CD4-positive, alpha-beta T cell treated with Interleukin-4 for 1 hour (primary cell): ENCODE measurements at regions not wholly inside any gene's neighbourhood (a gene's known extent, or its start where the extent isn't known, plus 50 kb on each side); places are given as distances from the start of the nearest gene placed in this dataset.
"Not testable (repeated sequence)": the region's sequence is repeated elsewhere in the genome, so short reads cannot be mapped to it uniquely, and the experiment has no call there.

Experiments used
- DNase-seq, 2 donors: peaks; one replicate each; pipeline ENCODE4 v3.0.0-alpha.2; 2020 to 2022

DNA sequence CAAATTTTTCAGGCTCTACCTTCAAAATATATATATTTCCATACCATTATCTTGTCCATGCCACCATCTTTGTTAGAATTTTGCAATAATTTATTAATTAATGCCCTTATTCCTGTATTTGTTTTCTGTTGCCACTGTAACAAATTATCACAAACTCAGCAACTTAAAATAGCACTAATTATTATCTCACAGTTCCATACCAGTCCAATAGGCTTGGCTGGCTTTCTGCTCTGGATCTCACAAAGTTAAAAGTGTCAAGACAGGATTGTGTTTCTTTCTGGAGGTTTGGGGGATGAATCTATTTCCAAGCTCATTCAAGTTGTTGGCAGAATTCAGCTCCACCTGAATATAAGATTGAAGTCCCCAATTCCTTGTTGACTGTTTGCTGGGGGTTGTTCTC lies 58.6 kb upstream of the SLC38A4 start:
- DNase-seq, result no peak

DNA sequence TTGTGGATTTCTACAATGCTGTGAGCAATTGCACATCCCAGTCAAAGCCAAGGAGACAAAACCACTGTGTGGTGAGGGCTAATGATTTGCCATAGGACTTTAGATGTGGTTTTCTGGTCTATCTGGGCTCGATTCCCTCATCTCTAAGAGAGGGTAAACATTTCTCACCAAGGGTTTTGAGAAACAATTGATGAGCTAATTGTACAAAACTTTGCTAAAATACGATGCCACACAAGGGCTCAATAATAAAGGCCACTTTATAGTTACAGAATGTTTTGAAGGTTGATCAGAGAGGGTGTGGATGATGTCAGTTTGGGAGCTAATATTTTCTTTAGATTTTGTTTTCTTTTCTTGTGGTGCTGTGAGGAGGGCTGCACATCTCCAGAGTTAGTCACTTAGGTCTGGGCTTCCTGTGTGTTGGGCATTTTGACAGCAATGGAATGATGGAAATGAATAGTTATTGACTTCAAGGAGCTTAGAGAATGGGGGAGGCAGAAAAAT lies 60.8 kb upstream of the SLC38A4 start:
- DNase-seq, result no peak

DNA sequence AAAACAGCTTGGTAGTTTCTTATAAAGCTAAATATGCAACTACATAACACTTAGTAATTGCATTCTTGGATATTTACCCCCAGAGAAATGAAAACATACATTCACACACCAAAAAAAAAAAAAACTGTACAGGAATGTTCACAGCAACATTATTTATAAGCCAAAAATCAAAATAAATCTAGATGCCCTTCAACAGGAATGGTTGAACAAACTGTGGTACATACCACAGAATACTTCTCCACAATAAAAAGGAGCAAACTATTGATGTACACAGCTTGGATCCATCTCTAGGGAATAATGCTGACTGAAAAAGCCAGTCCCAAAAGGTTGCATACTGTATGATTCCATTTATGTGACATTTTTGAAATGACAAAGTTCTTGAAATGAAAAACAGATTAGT lies 62.1 kb upstream of the SLC38A4 start:
- no peak for DNase-seq

DNA sequence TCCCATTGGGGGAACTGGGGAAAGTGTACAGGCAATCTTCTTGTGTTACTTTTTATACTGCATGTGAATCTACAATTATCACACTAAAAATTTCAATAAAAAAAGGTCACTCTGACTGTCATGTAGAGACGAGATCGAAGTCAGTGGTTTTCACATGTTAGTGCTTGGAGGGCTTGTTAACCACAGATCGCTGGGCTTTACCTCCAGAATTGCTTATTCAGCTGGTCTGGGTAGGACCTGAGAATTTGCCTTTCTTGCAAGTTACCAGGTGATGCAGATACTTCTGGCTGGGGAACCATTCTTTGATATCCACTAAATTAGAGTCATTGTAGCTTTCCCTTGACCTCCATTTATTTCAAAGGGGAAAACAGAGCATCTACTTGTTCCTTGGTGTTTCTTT lies 62.8 kb upstream of the SLC38A4 start:
- DNase-seq, result no peak

DNA sequence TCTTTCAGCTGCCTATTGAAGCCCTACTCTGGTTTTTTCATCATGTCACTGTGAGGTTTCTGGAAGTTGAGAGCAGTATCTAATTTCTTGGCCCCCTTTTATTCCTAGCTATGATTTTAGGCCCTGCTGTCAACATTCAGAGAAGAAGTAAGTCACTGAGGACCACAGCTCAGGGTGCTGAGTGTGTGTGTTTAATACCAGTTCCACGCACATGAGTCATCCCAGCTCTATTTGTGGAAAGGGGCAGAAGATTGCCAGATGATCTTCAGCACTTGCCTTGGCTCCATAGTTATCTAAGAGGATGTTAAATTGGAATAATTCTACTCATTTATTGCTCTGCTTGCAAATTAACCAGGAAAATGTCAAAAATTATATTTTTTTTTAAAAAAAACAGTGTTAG lies 65.5 kb upstream of the SLC38A4 start:
- DNase-seq, result no peak

DNA sequence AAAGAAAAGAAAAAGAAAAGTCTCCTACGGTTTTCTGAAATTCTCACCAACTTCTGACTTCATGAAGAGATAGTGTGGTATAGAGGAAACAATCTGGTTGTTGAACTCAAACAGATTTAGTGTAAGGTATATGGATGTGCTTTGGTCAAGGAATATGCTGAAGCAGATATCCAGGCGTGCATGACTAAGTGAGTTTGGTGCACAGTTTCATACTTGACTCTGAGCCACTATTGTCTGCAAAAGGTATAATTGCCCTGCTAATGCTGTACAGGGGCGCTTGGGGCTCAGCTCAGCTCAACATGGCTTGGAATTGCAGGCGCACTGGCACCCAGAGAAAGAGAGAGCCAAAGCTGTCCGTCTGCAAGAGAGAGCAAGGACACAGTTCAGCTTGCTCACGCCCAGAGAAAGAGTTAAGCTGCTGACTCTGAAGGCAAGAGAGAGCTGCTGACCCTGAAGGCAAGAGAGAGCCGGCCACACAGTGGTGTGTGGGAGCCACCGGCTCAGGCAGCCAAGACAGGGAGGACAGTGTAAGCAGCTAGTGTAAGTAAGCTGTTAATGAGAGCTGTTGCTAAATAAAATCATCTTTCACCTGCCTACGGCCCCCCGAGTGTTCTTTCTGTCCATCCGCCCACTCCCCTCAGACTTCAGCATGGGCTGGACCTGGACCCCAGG lies 66.4 kb upstream of the SLC38A4 start:
- DNase-seq, result no peak

DNA sequence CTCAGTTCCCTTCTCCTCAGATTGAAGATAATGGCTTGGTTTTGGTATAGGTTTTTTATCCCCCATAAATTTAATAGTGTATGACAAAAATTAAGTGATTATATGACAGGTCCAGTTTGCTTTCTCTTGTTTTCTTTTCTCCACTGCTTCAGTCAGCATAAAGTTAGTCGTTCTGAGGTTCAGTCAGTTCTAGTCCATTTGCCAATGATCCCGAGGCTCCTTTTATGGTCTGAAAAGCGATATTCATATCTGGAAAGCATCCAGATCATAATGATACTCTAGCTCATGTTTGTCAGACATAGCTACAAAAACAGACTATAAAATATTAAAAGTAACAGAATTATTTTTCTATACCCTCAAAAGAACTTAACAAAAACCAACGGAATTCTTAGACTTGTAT lies 67.1 kb upstream of the SLC38A4 start:
- DNase-seq, result no peak

DNA sequence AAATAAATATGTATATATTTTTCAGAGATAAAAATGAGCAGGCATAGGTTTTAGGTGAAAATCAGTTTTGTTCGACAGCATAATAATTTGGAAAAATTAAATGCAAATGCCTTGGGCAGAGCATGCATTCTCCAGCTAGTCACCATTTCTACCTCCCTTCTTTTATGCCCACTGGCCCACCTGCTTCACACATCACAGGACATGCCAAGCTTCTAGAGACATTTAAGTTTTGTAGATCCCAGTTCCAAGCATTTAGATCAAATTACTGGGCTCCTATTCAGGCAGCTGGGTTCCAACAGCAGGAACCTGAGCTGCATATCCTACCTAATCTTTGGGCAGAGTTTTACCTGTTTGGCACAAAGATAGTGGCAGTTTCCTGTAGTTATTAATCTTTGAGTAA lies 67.6 kb upstream of the SLC38A4 start:
- DNase-seq, result no peak

DNA sequence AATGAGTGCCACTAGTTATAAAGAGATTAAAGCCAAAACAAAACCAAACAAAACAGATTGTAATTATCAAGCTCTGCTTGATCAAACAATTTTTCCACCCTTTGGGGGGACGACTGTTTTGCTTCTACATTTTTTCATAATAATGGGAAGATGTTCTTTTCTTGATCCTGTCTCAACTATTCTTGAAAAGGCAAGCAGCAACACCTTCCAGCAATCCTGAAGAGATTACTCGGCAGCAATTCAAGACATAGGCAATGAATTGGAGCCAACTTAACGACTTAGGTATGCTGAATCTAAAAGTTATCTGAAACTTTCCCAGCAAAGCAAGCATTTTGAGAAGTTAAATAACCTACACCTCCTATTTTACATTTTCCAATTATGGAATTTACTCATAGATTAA lies 69.9 kb upstream of the SLC38A4 start:
- DNase-seq, result no peak

DNA sequence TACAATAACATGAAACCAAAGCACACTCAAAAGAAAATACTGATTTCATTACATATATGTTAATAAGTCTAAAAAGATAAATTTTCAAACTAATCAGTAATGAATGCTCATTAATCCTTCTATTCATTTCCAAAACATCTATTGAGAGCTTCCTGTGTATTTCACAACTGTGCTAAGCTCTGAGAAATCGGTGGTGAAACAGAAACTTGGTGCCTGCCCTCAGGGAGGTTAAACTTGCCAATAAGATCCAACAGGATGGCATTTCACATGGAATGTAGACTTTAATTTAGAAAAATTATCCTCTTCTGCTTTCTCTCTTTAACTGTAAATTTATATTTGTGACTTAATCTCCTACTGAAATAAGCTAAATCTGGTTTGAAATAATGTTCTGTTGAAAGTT lies 70.9 kb upstream of the SLC38A4 start:
- no peak for DNase-seq

DNA sequence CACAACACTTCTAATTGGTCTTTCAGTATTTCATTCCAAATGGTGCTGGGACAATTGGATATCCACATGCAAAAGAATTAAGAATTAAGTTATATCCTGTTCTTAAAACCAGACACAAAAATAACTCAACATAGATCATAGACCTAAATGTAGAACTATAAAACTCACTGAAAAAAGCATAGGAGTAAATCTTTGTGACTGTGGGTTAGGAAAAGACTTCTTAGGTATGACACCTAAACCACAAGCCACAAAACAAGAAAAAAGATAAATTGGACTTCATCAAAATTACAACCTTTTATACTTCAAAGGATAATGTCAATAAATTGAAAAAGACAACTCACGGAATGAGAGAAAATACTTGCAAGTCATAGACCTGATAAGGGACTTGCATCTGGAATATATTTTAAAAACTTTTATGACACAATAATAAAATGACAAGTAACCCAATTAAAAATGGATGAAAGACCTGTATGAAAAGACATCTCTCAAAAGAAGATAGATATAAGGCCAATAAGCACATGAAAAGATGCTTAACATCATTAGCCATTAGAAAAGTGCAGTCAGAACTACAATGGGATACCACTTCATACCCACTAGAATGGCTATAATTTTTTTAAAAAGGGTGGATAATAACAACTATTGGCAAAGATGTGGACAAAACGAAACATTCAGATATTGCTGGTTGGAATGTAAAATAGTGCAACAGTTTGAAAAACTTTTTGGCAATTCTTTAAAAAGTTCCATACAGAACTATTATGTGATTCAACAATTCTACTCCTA lies 72.5 kb upstream of the SLC38A4 start:
- DNase-seq, result no peak

DNA sequence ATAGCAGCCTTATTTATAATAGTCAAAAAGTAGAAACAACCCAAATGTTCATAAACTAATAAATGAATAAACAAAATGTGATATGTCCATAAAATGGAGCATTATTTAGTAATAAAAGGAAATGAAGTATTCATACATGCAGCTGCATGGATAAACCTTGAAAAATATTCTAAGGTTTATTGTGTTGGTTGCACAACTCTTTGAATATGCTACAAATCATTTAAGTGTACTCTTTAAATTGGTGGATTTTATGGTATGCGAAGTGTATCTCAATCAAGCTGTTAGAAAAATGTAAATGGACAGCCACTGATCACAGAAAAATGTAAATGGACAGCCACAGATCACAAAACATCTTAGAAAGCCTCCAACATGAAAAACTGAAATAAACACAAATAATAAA lies 73.2 kb upstream of the SLC38A4 start:
- DNase-seq, result no peak

DNA sequence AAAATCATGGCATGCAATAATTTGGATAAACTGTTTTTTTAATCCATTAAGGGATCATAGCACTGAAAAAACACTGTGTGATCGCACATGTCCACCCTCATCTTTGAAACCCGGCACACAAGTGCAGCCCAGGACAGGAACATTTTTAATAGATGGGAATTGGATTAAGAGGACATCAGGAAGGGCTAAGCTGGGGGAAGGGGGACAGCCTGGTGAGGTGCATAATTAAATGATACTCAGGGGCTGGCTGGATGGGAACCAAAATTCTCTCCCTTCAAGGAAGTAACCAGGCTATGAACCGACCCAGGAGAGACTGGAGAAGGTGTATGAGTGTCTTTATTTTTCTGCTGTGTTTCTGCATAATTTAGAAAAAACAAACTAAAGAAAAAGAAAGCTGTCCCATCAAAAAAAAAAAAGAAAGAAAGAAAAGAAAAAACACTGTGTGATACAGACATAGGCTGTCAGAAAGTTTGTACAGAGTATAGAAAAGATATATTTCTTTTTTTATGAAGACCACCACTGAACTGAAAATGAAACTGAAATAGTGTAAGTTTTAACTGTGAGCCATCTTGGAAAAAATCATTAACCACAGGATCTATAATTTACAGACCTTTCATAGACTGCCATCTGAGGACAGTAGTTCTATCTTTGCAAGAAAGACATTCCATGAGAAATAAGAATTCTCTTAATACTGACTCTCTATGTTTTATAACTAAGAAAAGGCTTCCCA lies 75.1 kb upstream of the SLC38A4 start:
- no peak for DNase-seq

DNA sequence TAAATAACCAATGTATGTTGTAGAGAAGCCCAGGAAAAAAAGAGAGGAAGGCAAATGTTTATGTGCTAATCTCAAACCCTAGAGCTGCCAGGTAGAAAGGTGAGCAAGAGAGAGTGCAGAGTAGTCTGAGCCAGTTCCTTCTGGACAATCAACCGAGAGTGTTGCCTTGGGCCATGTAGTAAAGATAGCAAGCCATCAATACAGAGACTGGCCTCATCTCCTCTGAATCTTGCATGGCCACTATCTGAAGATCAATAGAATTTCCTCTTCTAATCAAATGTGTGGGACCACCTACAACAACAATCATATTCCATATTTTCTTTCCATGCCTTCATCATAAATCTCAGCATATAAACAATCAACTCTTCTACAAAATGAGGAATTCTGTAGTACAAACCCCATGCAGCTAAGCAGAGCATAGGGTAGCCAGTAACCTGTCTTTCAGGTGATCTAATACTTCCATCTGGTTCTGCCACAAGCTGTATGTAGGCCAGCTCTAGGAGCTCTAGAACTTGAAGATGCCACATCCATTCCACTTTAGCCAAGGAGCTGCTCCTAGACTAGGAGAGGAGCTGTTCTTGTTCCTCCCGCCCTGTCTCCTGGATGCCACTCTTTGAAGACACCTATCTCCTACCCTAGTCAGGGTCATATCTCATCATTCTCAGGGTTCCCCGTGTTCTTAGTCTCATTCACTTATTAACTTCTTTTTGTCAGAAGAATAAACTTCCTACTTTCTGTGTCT lies 75.8 kb upstream of the SLC38A4 start:
- DNase-seq, result no peak

DNA sequence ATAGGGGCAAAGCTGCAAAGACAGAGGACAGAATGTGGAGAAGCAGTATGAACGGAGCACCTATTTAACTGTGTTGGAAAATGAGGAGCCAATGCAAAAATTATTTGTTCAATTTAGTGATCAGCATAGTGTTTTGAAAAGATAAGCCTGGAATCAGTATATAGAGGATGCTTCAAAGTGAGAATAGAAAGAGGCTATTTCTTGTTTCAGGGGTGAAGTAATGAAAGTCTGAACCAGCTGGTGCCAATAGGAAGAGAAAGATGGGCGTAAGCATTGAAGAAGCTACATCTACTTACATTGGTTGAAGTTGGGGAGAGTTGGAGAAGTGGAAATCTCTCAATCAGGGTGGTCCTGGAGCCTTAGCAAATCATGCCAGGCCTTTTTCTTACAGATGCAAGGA lies 77.3 kb upstream of the SLC38A4 start:
- DNase-seq, result no peak

DNA sequence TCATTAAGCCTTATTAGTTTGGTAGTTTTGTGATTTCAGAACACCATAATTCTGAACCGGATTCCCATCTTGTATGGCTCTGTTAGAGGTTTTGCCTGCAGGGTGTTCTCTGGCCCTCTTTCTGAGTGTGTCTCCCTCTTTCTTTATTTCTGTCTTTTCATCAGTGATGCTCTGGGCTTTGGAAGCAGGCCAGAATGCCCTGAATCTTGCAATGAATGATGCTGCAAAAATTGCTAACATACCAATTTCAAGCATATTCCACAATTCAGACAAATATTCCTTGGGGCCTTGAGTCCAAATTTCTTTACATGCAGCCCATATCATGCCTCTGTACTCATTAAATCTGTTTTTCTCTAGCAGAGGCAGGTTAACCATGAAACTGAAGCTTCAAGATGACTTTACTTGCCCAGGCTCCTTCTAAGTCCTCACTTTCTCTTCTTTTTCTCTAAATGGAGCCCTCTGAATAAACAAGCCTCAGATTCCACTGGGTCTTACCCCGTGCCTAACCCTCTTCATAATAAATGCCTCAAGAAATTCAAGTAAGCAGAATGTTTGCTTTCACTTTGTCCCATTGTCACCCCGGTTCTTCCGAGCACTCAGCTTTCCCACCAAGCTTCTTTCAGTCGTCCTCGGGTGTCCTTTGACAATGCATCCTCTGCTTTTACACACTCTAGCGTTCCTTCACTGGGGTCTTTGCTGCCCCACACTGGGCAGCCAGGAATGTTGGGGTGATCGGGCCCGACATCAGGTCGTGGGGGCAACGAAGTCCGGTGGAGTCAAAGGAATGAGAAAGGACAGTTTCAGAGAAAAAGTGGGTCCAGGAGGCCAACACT lies 78.8 kb upstream of the SLC38A4 start:
- DNase-seq, result no peak

DNA sequence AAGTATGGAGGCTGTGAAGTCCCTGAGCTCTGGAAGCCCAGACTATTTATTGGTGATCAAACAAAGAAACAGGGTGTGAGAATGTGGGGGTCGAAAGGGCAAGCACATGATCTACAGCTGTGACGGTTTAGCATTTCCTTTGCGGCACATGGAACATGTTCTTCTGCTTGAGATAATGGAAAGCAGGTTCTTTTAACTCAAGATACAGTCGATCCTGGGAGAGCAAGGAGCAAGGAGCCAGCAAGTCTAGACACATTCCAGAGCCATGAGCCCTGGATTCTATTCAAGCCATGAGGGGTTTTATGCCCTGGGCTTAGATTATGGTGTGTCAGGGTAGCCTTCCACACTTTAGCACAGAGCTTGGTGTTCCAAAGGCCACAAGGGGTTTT lies 79.4 kb upstream of the SLC38A4 start:
- DNase-seq, result not testable (repeated sequence)

DNA sequence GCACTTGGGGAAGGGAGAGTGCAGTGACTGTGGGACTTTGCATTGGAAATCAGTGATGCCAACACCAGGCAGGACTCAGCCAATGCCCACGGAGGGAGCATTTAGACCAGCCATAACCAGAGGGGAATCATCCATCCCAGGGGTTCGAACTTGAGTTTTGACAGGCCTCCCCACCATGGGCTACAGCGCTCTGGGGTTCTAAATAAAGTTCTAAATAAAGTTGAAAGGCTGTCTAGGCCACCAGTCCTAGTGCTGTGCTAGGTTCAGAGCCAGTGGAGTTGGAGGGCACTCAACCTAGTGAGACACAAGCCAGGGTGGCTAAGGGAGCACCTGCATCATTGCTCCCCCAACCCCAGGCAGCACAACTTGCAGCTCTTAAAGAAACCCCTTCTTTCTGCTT lies 82.0 kb upstream of the SLC38A4 start:
- no peak for DNase-seq

DNA sequence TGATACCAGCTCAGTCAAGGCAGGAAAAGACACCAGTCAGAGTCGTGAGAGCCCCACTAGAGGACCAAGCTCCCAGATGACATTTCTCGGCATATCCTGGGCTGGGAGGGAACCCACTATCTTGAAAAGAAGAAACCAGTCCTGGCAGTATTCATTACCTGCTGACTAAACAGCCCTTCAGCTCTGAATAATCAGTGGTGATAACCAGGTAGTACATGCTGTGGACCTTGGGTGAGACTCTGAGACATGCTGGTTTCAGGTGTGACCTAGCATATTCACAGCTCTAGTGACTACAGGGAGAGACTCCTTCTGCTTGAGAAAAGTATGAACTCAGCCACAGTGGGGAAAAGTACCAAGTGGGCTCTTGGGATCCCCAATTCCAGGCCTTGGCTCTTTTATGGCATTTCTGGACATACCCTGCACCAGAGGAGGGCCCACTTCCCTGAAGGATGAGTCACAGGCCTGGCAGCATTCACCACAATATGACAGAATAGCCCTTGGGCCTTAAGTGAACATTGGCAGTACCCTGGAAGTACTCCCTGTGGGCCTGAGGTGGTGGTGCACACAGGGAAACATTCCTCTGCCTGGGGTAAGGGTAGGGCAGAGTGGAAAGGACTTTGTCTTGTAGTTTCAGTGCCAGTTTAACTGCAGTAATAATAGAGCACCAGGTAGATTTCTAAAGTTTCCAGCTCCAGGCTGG lies 82.6 kb upstream of the SLC38A4 start:
- no peak for DNase-seq

DNA sequence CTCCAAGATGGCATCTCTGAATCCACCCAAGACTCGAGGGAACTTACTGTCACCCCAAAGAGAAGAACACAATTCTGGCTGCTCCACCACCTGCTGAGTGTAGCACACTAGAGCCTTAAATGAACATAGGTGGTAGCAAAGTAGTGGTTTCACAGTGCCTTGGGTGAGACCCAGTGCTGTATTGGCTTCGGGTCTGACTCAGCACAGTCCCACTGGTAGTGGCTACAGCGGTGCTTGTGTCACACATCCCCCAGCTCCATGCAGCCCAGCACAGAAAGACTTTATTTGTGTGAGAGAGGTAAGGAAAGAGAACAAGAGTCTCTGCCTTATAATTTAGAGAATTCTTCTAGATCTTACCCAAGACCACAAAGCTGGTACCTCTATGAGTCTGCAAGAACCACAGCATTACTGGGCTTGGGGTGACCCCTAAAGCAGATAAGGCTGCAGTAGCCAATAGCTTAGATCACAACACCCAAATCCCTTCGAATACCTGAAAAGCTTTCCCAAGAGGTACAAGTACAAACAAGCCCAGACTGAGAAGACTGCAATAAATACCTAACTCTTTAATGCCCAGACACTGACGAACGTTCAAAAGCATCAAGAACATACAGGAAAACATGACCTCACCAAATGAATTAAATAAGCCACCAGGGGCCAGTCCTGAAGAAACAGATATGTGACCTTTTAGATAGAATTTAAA lies 83.3 kb upstream of the SLC38A4 start:
- DNase-seq, result no peak

DNA sequence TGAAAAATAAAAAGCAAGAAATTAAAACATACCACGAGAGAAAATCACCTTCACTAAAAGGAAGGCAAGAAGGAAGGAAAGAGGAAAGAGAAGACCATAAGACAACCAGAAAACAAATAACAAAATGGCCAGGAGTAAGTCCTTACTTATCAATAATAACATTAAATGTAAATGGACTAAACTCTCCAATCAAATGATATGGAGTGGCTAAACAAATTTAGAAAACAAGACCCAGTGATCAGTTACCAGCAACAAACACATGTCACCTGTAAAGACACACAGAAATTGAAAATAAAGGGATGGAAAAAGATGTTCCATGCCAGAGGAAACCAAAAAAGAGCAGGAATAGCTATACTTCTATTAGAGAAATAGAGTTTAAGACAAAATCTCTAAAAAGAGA lies 85.0 kb upstream of the SLC38A4 start:
- no peak for DNase-seq
